PC-9 (cell line): ENCODE measurements at regions not wholly inside any gene's neighbourhood (a gene's known extent, or its start where the extent isn't known, plus 50 kb on each side); places are given as distances from the start of the nearest gene placed in this dataset.
"Not testable (repeated sequence)": the region's sequence is repeated elsewhere in the genome, so short reads cannot be mapped to it uniquely, and the experiment has no call there.

Experiments
- BruUV-seq: library from RNA; stranded (reverse); fragments of 400-500 nt; replicated peaks from 2 replicates; lab custom pipeline; 2021; lab: Mats Ljungman, UMichigan
- CTCF ChIA-PET: fragments of 300-600 bp; sonication (Branson Sonifier 250); formaldehyde crosslinking; loops from one replicate; lab custom pipeline; 2022; ENCODE audit warnings: antibody characterized with exemption; lab: Charles Lee
- POLR2A ChIA-PET: fragments of 300-600 bp; sonication (Branson Sonifier 250); formaldehyde crosslinking; loops from one replicate; lab custom pipeline; 2022; ENCODE audit warnings: antibody characterized with exemption; ENCODE audit not compliant: unreplicated experiment; lab: Charles Lee
- DNase-seq, 2 experiments: peaks; one replicate each; pipeline versions ENCODE4 v3.0.0 to v3.0.0-alpha.2; 2015 to 2022; ENCODE audit warnings: mixed read lengths in 1 of 2
- H2AFZ ChIP-seq: fragments of 200-600 bp; sonication (generic); 2 replicates; pipeline ENCODE4 v1.8.1; 2017; ENCODE audit warnings: antibody characterized with exemption
- H3F3A ChIP-seq: fragments of 200-600 bp; sonication (generic); 2 replicates; pipeline ENCODE4 v1.8.1; 2017; ENCODE audit warnings: antibody characterized with exemption, mild to moderate bottlenecking, low read depth; ENCODE audit not compliant: insufficient read depth
- H3K27ac ChIP-seq: fragments of 200-600 bp; sonication (generic); 2 replicates; pipeline ENCODE4 v1.6.1; 2016; ENCODE audit warnings: mixed run types
- H3K27me3 ChIP-seq: fragments of 200-600 bp; sonication (generic); 2 replicates; pipeline ENCODE4 v1.6.1; 2016; ENCODE audit warnings: low read depth, mixed run types; ENCODE audit not compliant: insufficient read depth
- H3K36me3 ChIP-seq: fragments of 200-600 bp; sonication (generic); 2 replicates; pipeline ENCODE4 v1.6.1; 2016; ENCODE audit warnings: low read depth, mixed run types
- H3K4me1 ChIP-seq: fragments of 200-600 bp; sonication (generic); replicated peaks from 2 replicates; pipeline ENCODE4 v1.6.1; 2016; ENCODE audit warnings: mixed run types; ENCODE audit not compliant: insufficient read depth
- H3K4me2 ChIP-seq: fragments of 200-600 bp; sonication (generic); 2 replicates; pipeline ENCODE4 v1.6.1; 2017; ENCODE audit warnings: mixed run types
- H3K4me3 ChIP-seq: fragments of 200-600 bp; sonication (generic); 2 replicates; pipeline ENCODE4 v1.6.1; 2016; ENCODE audit warnings: mixed run types
- H3K79me2 ChIP-seq: fragments of 200-600 bp; sonication (generic); 2 replicates; pipeline ENCODE4 v1.6.1; 2017; ENCODE audit warnings: low read depth, mixed run types
- H3K9me2 ChIP-seq: fragments of 200-600 bp; sonication (generic); 2 replicates; pipeline ENCODE4 v1.8.1; 2017; ENCODE audit warnings: mild to moderate bottlenecking; ENCODE audit not compliant: insufficient read depth
- H3K9me3 ChIP-seq: fragments of 200-600 bp; sonication (generic); 2 replicates; pipeline ENCODE4 v1.8.1; 2016; ENCODE audit warnings: low read depth; ENCODE audit not compliant: insufficient read depth
- H4K20me1 ChIP-seq: fragments of 200-600 bp; sonication (generic); 2 replicates; pipeline ENCODE4 v1.8.1; 2017; ENCODE audit not compliant: insufficient read depth
- EZH2 ChIP-seq: fragments of 200-600 bp; sonication (generic); IDR thresholded peaks from 2 replicates; pipeline ENCODE4 v1.8.0; 2017; ENCODE audit warnings: antibody characterized with exemption, low read depth
- intact Hi-C: fragments of 100-400 bp; cut with micrococcal nuclease; formaldehyde crosslinking; loops from one replicate; pipeline ENCODE4 v1.10.0; 2022; ENCODE audit not compliant: unreplicated experiment
- TF ChIP-seq, protein P1 (sequence below): fragments of 200-600 bp; sonication (generic); conservative IDR thresholded peaks from 2 replicates; pipeline ENCODE4 v1.6.1; 2017; ENCODE audit warnings: mixed run types, antibody characterized with exemption, mild to moderate bottlenecking, moderate library complexity

DNA sequence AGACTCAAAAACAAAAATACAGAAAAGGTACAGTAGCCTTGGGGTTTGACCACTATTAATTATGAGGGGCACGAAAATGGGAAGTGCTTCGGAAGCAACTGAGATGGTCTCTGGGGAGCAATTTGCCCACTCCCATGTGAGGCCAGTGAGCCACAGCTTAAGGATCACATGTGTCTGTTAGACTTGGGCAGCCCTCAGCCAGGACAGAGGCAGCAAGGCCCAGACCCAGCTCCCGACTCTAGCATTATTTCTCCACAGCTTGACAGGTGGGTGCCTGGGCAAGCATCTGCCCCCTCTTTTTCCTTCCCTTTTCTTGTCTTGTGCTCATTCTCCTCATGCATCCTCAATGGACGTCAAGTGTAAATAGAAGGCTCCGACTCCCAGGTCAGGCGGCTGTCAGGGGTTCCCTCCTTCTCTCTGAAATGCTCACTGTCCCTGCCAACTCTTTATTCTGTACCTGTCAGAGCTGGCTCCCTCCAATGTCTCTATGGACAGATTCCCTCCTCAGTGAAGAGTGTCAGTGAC, 137.0 kb upstream of the RCN1 start:
- Histone ChIP-seq H3K4me2 (no peak overlapping the region), H4K20me1 (no peaks in the 10 kb centered on the region), H3F3A (no peaks in the 10 kb centered on the region), H3K9me2 (no peaks in the 10 kb centered on the region), H3K4me3 (no peak overlapping the region), H3K4me1 (0 out of 2 replicates have a peak, but pooled peaks cover 5% of the 10 kb centered on the region), H3K27me3 (no peaks in the 10 kb centered on the region), H2AFZ (no peak overlapping the region), H3K36me3 (no peaks in the 10 kb centered on the region), H3K27ac (no peak overlapping the region), H3K79me2 (no peaks in the 10 kb centered on the region), H3K9me3 (no peaks in the 10 kb centered on the region)
- CTCF ChIA-PET, result no interaction called here
- no TSS peak for BruUV-seq
- no peak for DNase-seq
- intact Hi-C loops, result no loop called here
- POLR2A ChIA-PET, result no interaction called here
- TF ChIP-seq, protein P1, sequence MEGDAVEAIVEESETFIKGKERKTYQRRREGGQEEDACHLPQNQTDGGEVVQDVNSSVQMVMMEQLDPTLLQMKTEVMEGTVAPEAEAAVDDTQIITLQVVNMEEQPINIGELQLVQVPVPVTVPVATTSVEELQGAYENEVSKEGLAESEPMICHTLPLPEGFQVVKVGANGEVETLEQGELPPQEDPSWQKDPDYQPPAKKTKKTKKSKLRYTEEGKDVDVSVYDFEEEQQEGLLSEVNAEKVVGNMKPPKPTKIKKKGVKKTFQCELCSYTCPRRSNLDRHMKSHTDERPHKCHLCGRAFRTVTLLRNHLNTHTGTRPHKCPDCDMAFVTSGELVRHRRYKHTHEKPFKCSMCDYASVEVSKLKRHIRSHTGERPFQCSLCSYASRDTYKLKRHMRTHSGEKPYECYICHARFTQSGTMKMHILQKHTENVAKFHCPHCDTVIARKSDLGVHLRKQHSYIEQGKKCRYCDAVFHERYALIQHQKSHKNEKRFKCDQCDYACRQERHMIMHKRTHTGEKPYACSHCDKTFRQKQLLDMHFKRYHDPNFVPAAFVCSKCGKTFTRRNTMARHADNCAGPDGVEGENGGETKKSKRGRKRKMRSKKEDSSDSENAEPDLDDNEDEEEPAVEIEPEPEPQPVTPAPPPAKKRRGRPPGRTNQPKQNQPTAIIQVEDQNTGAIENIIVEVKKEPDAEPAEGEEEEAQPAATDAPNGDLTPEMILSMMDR, result no peak
- no peak for TF ChIP-seq EZH2

DNA sequence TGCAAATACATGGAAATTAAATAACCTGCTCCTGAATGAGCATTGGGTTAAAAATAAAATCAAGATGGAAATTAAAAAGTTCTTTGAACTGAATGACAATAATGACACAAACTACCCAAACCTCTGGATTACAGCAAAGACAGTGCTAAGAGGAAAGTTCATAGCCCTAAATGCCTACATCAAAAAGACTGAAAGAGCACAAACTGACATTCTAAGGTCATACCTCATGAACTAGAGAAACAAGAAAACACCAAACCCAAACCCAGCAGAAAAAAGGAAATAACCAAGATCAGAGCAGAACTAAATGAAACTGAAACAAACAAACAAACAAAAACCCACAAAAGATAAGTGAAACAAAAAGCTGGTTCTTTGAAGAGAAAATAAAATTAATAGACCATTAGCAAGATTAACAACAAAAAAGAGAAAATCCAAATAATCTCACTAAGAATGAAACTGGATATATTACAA, 138.6 kb upstream of the PAX6 start:
- BruUV-seq, H3K36me3 ChIP-seq, H2AFZ ChIP-seq, H4K20me1 ChIP-seq, H3K9me2 ChIP-seq, H3K27me3 ChIP-seq, H3K79me2 ChIP-seq, H3K9me3 ChIP-seq, H3K27ac ChIP-seq, POLR2A ChIA-PET, intact Hi-C loops, DNase-seq, H3K4me3 ChIP-seq, CTCF ChIA-PET, H3F3A ChIP-seq, H3K4me1 ChIP-seq, H3K4me2 ChIP-seq: not testable (repeated sequence)

DNA sequence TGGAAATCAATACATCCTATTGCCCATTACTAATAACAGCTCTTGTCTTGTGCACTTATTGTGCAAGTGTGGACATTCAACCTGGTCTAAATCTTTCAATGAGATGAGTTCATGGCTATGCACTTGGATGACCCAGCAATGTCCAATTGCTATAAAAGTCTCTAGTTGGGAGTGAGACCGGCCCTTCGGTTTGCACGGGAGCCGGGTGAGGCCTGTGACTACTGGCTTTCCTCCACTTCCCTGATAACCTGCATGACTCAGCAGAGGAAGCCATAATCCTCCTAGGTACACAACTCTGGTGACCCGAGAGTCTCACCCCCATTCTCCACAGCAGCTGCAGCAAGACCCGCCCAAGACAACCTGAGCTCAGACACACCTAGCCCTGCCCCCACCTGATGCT, 135.9 kb upstream of the PAX6 start:
- H3K9me2 ChIP-seq, result no peaks in the 10 kb centered on the region
- H2AFZ ChIP-seq, result no peak overlapping the region
- H3K4me2 ChIP-seq, result no peak overlapping the region
- no peaks in the 10 kb centered on the region for H3F3A ChIP-seq
- no peak overlapping the region for H3K4me3 ChIP-seq
- no peaks in the 10 kb centered on the region for H4K20me1 ChIP-seq
- TF ChIP-seq, protein P1, result no peak
- TF ChIP-seq EZH2, result no peak
- no peaks in the 10 kb centered on the region for H3K27me3 ChIP-seq
- POLR2A ChIA-PET, result no interaction called here
- H3K27ac ChIP-seq, result no peak overlapping the region
- DNase-seq, result peak in 1 of 2 experiments; percentile 43
- intact Hi-C loops, result no loop called here
- H3K36me3 ChIP-seq, result no peaks in the 10 kb centered on the region
- H3K4me1 ChIP-seq, result peaks cover 10% of the 10 kb centered on the region
- no TSS peak for BruUV-seq
- CTCF ChIA-PET, result no interaction called here
- no peaks in the 10 kb centered on the region for H3K79me2 ChIP-seq
- H3K9me3 ChIP-seq, result no peaks in the 10 kb centered on the region
